KMS-11 (cell line): ENCODE measurements at regions not wholly inside any gene's neighbourhood (a gene's known extent, or its start where the extent isn't known, plus 50 kb on each side); places are given as distances from the start of the nearest gene placed in this dataset.

Experiments
- H2AFZ ChIP-seq: fragments of 200-600 bp; sonication (generic); 2 replicates; pipeline ENCODE4 v1.6.1; 2016; ENCODE audit warnings: antibody characterized with exemption, mixed run types, low read depth
- H3K27ac ChIP-seq: fragments of 200-600 bp; sonication (generic); 2 replicates; pipeline ENCODE4 v1.6.1; 2016; ENCODE audit warnings: mild to moderate bottlenecking, mixed run types
- H3K27me3 ChIP-seq: fragments of 200-600 bp; sonication (generic); 2 replicates; pipeline ENCODE4 v1.6.1; 2017; ENCODE audit warnings: mild to moderate bottlenecking, low read depth, mixed run types, moderate library complexity; ENCODE audit not compliant: insufficient read depth
- H3K36me3 ChIP-seq: fragments of 200-600 bp; sonication (generic); 2 replicates; pipeline ENCODE4 v1.6.1; 2017; ENCODE audit warnings: mild to moderate bottlenecking, mixed run types; ENCODE audit not compliant: insufficient read depth
- H3K4me1 ChIP-seq: fragments of 200-600 bp; sonication (generic); 2 replicates; pipeline ENCODE4 v1.6.1; 2016; ENCODE audit warnings: mild to moderate bottlenecking, low read depth, mixed run types; ENCODE audit not compliant: poor library complexity, severe bottlenecking
- H3K4me2 ChIP-seq: fragments of 200-600 bp; sonication (generic); 2 replicates; pipeline ENCODE4 v1.7.0; 2016; ENCODE audit warnings: mild to moderate bottlenecking, mixed run types
- H3K4me3 ChIP-seq: fragments of 200-600 bp; sonication (generic); IDR thresholded peaks from 2 replicates; pipeline ENCODE4 v1.6.1; 2017; ENCODE audit warnings: low read depth, low read length, mixed read lengths; ENCODE audit not compliant: insufficient read depth
- H3K79me2 ChIP-seq: fragments of 200-600 bp; sonication (generic); 2 replicates; pipeline ENCODE4 v1.6.1; 2016; ENCODE audit warnings: low read depth, mixed run types; ENCODE audit not compliant: insufficient read depth
- H3K9ac ChIP-seq: fragments of 200-600 bp; sonication (generic); 2 replicates; pipeline ENCODE4 v1.6.1; 2016; ENCODE audit warnings: mild to moderate bottlenecking, mixed run types
- H4K20me1 ChIP-seq: fragments of 200-600 bp; sonication (generic); 2 replicates; pipeline ENCODE4 v1.6.1; 2016; ENCODE audit warnings: mild to moderate bottlenecking, mixed run types; ENCODE audit not compliant: insufficient read depth
- CTCF ChIP-seq: fragments of 200-600 bp; sonication (generic); conservative IDR thresholded peaks from 2 replicates; pipeline ENCODE4 v1.6.1; 2017; ENCODE audit warnings: low read depth, mild to moderate bottlenecking, antibody characterized with exemption, low read length, moderate library complexity, mixed read lengths

- H3K4me1 ChIP-seq: no peaks in the 10 kb centered on the region
- no peak for TF ChIP-seq CTCF
- H2AFZ ChIP-seq: no peak overlapping the region
- no peaks in the 10 kb centered on the region for H4K20me1 ChIP-seq
- no peaks in the 10 kb centered on the region for H3K36me3 ChIP-seq
- H3K27me3 ChIP-seq: no peaks in the 10 kb centered on the region
- H3K79me2 ChIP-seq: no peaks in the 10 kb centered on the region
- H3K4me3 ChIP-seq: no peak overlapping the region
- H3K9ac ChIP-seq: no peak overlapping the region
- no peak overlapping the region for H3K27ac ChIP-seq
- H3K4me2 ChIP-seq: no peak overlapping the region
Measured at GRCh38 chr4:125951261-125951887, 636.6 kb downstream of the FAT4 start.

GRCh38 chr4:125952631-125953030, 637.9 kb downstream of the FAT4 start:
- TF ChIP-seq CTCF: no peak
- H3K79me2 ChIP-seq: no peaks in the 10 kb centered on the region

GRCh38 chr4:125956276-125956675, 641.5 kb downstream of the FAT4 start:
- Histone ChIP-seq H3K4me1 (no peaks in the 10 kb centered on the region), H3K4me2 (no peak overlapping the region), H3K79me2 (no peaks in the 10 kb centered on the region), H3K27me3 (no peaks in the 10 kb centered on the region), H3K27ac (no peak overlapping the region), H4K20me1 (no peaks in the 10 kb centered on the region), H3K4me3 (no peak overlapping the region), H2AFZ (no peak overlapping the region), H3K9ac (no peak overlapping the region), H3K36me3 (no peaks in the 10 kb centered on the region)
- no peak for TF ChIP-seq CTCF

More at GRCh38 chr4:125952631-125953030, 637.9 kb downstream of the FAT4 start:
- no peak overlapping the region for H3K4me3 ChIP-seq
- H3K9ac ChIP-seq: no peak overlapping the region
- no peaks in the 10 kb centered on the region for H3K4me1 ChIP-seq
- H2AFZ ChIP-seq: no peak overlapping the region
- no peaks in the 10 kb centered on the region for H4K20me1 ChIP-seq
- no peaks in the 10 kb centered on the region for H3K27me3 ChIP-seq
- H3K4me2 ChIP-seq: no peak overlapping the region
- no peaks in the 10 kb centered on the region for H3K36me3 ChIP-seq
- no peak overlapping the region for H3K27ac ChIP-seq

- H3K4me1 ChIP-seq: no peaks in the 10 kb centered on the region
- H3K27ac ChIP-seq: no peak overlapping the region
- no peaks in the 10 kb centered on the region for H4K20me1 ChIP-seq
- no peak overlapping the region for H3K4me2 ChIP-seq
- H3K4me3 ChIP-seq: no peak overlapping the region
- H3K9ac ChIP-seq: no peak overlapping the region
- no peak overlapping the region for H2AFZ ChIP-seq
- H3K79me2 ChIP-seq: no peaks in the 10 kb centered on the region
- no peaks in the 10 kb centered on the region for H3K27me3 ChIP-seq
- no peak for TF ChIP-seq CTCF
- H3K36me3 ChIP-seq: no peaks in the 10 kb centered on the region
Measured at GRCh38 chr4:125958519-125958918, 643.8 kb downstream of the FAT4 start.
